PC-3 (cell line): ENCODE measurements at regions not wholly inside any gene's neighbourhood (a gene's known extent, or its start where the extent isn't known, plus 50 kb on each side); places are given as distances from the start of the nearest gene placed in this dataset.

Source experiments
- ATAC-seq: fragments of 200-7000 bp; cut with Tn5 transposase; 2 replicates; pipeline ENCODE4 v1.9.1; 2020; ENCODE audit warnings: mild to moderate bottlenecking, moderate library complexity
- BruUV-seq: library from RNA; stranded (reverse); fragments of 400-500 nt; replicated peaks from 2 replicates; lab custom pipeline; 2021; lab: Mats Ljungman, UMichigan
- CTCF ChIA-PET: fragments of 300-600 bp; sonication (Branson Sonifier 250); formaldehyde crosslinking; loops from one replicate; lab custom pipeline; 2022; ENCODE audit warnings: antibody characterized with exemption; lab: Charles Lee
- POLR2A ChIA-PET: fragments of 300-600 bp; sonication (Branson Sonifier 250); formaldehyde crosslinking; loops from one replicate; lab custom pipeline; 2022; ENCODE audit warnings: antibody characterized with exemption; ENCODE audit not compliant: unreplicated experiment; lab: Charles Lee
- DNase-seq: peaks from one replicate; pipeline ENCODE4 v3.0.0-alpha.2; 2015
- H2AFZ ChIP-seq: fragments of 300-600 bp; sonication (generic); 2 replicates; pipeline ENCODE4 v1.6.0; 2016; ENCODE audit warnings: antibody characterized with exemption, low read length
- H3F3A ChIP-seq: fragments of 300-600 bp; sonication (generic); one replicate; pipeline ENCODE4 v1.6.0; 2017; ENCODE audit warnings: antibody characterized with exemption, low read length, control low read depth, mild to moderate bottlenecking; ENCODE audit not compliant: unreplicated experiment
- H3K27ac ChIP-seq: fragments of 300-600 bp; sonication (generic); 2 replicates; pipeline ENCODE4 v1.5.1; 2016; ENCODE audit warnings: mild to moderate bottlenecking, low read length
- H3K27me3 ChIP-seq: fragments of 300-600 bp; sonication (generic); 2 replicates; pipeline ENCODE4 v1.6.1; 2016; ENCODE audit warnings: low read length, mixed read lengths
- H3K36me3 ChIP-seq: fragments of 300-600 bp; sonication (generic); 2 replicates; pipeline ENCODE4 v1.6.1; 2016; ENCODE audit warnings: low read depth, mixed run types, low read length, mixed read lengths
- H3K4me1 ChIP-seq: fragments of 300-600 bp; sonication (generic); 2 replicates; pipeline ENCODE4 v1.5.1; 2016; ENCODE audit warnings: low read length; ENCODE audit not compliant: insufficient read depth
- H3K4me2 ChIP-seq: fragments of 300-600 bp; sonication (generic); 2 replicates; pipeline ENCODE4 v1.6.0; 2016; ENCODE audit warnings: low read length
- H3K4me3 ChIP-seq: fragments of 300-600 bp; sonication (generic); 2 replicates; pipeline ENCODE4 v1.5.1; 2016; ENCODE audit warnings: mild to moderate bottlenecking, low read length, mixed read lengths
- H3K79me2 ChIP-seq: fragments of 300-600 bp; sonication (generic); 2 replicates; pipeline ENCODE4 v1.6.1; 2017; ENCODE audit warnings: low read length, mixed read lengths
- H3K9ac ChIP-seq: fragments of 300-600 bp; sonication (generic); 2 replicates; pipeline ENCODE4 v1.6.0; 2016; ENCODE audit warnings: mild to moderate bottlenecking, low read length
- H3K9me2 ChIP-seq: fragments of 300-600 bp; sonication (generic); replicated peaks from 2 replicates; pipeline ENCODE4 v1.6.1; 2016; ENCODE audit warnings: mixed run types, low read length, mixed read lengths
- H3K9me3 ChIP-seq: fragments of 300-600 bp; sonication (generic); 2 replicates; pipeline ENCODE4 v1.6.1; 2016; ENCODE audit warnings: low read length, mixed read lengths
- H4K20me1 ChIP-seq: fragments of 300-600 bp; sonication (generic); 2 replicates; pipeline ENCODE4 v1.6.1; 2016; ENCODE audit warnings: low read length, mixed read lengths
- EZH2 ChIP-seq: fragments of 300-600 bp; sonication (generic); IDR thresholded peaks from one replicate; pipeline ENCODE4 v1.6.1; 2017; ENCODE audit warnings: antibody characterized with exemption, mild to moderate bottlenecking, low read length; ENCODE audit not compliant: unreplicated experiment
- EZH2phosphoT487 ChIP-seq: fragments of 300-600 bp; sonication (generic); IDR thresholded peaks from 2 replicates; pipeline ENCODE4 v1.6.1; 2018; ENCODE audit warnings: mild to moderate bottlenecking, antibody characterized with exemption, low read length, borderline replicate concordance
- intact Hi-C: fragments of 100-400 bp; cut with micrococcal nuclease; formaldehyde crosslinking; loops from 2 replicates; pipeline ENCODE4 v1.9.0; 2023
- TF ChIP-seq, protein P1 (sequence below): fragments of 300-600 bp; sonication (generic); conservative IDR thresholded peaks from 2 replicates; pipeline ENCODE4 v1.5.1; 2017; ENCODE audit warnings: antibody characterized with exemption, low read depth, mild to moderate bottlenecking, low read length

DNA sequence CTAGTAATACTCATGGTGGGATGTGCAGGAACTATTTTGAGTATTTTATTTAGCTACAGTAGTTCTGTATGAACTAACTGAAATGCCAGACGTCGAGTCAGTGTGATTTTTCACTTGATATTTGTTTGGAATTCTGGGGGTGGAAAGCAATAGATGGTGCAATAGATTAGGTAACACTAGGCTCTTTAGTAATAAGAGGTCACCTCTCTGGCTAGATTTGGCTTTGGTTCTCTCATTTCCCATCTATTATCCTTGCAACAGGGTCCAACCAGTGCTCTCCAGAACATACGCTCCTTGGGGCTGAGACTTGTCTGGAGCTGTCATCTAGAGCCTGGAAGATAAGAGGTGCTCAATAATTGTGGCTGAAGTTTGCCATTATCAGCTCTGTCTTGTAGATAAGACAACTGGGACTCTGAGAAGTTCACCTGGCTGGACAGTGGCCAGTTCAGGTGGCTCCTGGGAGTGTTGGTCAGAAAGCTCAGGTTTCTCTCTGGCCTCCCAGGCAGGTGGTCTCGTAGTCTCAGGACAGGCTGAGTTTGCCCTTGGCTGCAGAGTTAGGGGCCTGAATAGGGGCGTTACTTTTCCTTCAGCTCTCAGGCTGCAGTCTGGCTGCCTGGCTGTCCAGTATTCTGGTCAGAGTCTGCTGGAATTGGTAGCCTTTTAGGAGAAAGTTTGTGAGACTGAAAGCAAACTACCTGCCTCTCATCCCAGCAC lies 277.5 kb upstream of the RGMA start:
- no peak overlapping the region for H3K27ac ChIP-seq
- H3K4me1 ChIP-seq, result no peaks in the 10 kb centered on the region
- no peak overlapping the region for H3K9ac ChIP-seq
- CTCF ChIA-PET, result no interaction called here
- no TSS peak for BruUV-seq
- no peak for TF ChIP-seq EZH2
- TF ChIP-seq, protein P1, sequence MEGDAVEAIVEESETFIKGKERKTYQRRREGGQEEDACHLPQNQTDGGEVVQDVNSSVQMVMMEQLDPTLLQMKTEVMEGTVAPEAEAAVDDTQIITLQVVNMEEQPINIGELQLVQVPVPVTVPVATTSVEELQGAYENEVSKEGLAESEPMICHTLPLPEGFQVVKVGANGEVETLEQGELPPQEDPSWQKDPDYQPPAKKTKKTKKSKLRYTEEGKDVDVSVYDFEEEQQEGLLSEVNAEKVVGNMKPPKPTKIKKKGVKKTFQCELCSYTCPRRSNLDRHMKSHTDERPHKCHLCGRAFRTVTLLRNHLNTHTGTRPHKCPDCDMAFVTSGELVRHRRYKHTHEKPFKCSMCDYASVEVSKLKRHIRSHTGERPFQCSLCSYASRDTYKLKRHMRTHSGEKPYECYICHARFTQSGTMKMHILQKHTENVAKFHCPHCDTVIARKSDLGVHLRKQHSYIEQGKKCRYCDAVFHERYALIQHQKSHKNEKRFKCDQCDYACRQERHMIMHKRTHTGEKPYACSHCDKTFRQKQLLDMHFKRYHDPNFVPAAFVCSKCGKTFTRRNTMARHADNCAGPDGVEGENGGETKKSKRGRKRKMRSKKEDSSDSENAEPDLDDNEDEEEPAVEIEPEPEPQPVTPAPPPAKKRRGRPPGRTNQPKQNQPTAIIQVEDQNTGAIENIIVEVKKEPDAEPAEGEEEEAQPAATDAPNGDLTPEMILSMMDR, result no peak
- TF ChIP-seq EZH2phosphoT487, result no peak
- no peak overlapping the region for H2AFZ ChIP-seq
- H3K4me2 ChIP-seq, result no peak overlapping the region
- no peaks in the 10 kb centered on the region for H3F3A ChIP-seq
- intact Hi-C loops, result no loop called here
- no peaks in the 10 kb centered on the region for H3K9me3 ChIP-seq
- H3K36me3 ChIP-seq, result no peaks in the 10 kb centered on the region
- DNase-seq (no peak), ATAC-seq (no peak)
- peaks cover 35% of the 10 kb centered on the region for H3K27me3 ChIP-seq
- POLR2A ChIA-PET, result no interaction called here
- no peak overlapping the region for H3K4me3 ChIP-seq
- H4K20me1 ChIP-seq, result no peaks in the 10 kb centered on the region
- H3K9me2 ChIP-seq, result no peaks in the 10 kb centered on the region
- H3K79me2 ChIP-seq, result no peaks in the 10 kb centered on the region

DNA sequence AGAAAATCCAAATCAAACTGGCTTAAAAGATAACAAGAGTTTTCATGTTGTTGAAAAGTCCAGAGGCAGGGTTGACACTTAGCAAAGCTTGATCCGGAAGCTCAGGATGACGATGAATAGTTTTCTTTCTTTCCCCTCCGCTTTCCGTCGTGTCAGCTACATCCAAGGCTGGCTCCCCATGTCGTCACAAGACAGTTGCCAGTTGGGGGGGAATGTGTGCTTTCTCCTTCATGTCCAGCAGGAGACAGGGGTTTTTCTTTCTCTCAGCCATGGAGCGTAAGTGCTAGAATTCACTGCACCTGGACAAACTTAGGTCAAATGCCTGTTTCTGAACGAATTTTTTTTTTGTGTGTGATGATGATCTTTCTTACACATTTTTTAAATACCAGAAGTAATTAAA lies 273.8 kb upstream of the RGMA start:
- Histone ChIP-seq H3K79me2 (no peaks in the 10 kb centered on the region), H3K4me3 (no peak overlapping the region), H3K4me2 (no peak overlapping the region), H3K36me3 (no peaks in the 10 kb centered on the region), H2AFZ (no peak overlapping the region), H3F3A (no peaks in the 10 kb centered on the region), H3K27ac (no peak overlapping the region), H3K27me3 (peaks cover 60% of the 10 kb centered on the region), H3K9me3 (no peaks in the 10 kb centered on the region), H3K9me2 (no peaks in the 10 kb centered on the region), H3K9ac (no peak overlapping the region), H3K4me1 (no peaks in the 10 kb centered on the region), H4K20me1 (no peaks in the 10 kb centered on the region)
- intact Hi-C loops, result no loop called here
- DNase-seq, result no peak
- BruUV-seq, result no TSS peak
- ChIA-PET POLR2A (no interaction called here), CTCF (no interaction called here)
- ATAC-seq, result no peak
- TF ChIP-seq EZH2phosphoT487 (no peak), EZH2 (no peak)
- TF ChIP-seq, protein P1, result no peak

DNA sequence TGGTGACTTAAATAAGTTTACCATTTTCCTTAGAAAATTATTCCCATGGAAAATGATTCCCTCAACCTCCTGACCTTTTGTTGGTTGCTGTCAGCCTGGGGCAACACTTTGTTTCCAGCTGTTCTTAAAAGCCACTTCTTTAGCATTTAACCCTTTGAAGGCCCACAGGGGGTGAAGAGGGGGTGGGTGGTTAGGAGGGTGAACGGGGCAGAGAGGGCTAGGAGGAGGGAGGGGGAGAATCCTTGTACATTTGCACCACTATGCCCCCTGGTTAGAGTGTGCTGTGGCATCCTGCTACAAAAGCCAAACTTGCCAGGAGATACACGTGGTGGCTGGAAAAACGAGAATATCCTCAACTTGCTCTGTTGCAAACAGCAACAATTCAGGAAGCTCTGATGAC lies 273.2 kb upstream of the RGMA start:
- Histone ChIP-seq H2AFZ (no peak overlapping the region), H3K9ac (no peak overlapping the region), H3K79me2 (no peaks in the 10 kb centered on the region), H3K27ac (no peak overlapping the region), H3K4me1 (no peaks in the 10 kb centered on the region), H3F3A (no peaks in the 10 kb centered on the region), H3K4me2 (no peak overlapping the region), H3K27me3 (peaks cover 66% of the 10 kb centered on the region), H3K9me3 (no peaks in the 10 kb centered on the region), H3K36me3 (no peaks in the 10 kb centered on the region), H4K20me1 (no peaks in the 10 kb centered on the region), H3K9me2 (no peaks in the 10 kb centered on the region), H3K4me3 (no peak overlapping the region)
- no peak for ATAC-seq
- TF ChIP-seq EZH2, result no peak
- TF ChIP-seq, protein P1, result no peak
- intact Hi-C loops, result no loop called here
- no TSS peak for BruUV-seq
- POLR2A ChIA-PET, result no interaction called here
- CTCF ChIA-PET, result no interaction called here
- no peak for DNase-seq
